HEK293T (cell line): ENCODE measurements at regions not wholly inside any gene's neighbourhood (a gene's known extent, or its start where the extent isn't known, plus 50 kb on each side); places are given as distances from the start of the nearest gene placed in this dataset.

ENCODE experiments used
- BHLHE40 ChIP-seq: fragments of 450-650 bp; IDR thresholded peaks from 2 replicates; pipeline ENCODE4 v1.6.1; 2016; ENCODE audit warnings: mild to moderate bottlenecking, moderate library complexity, borderline replicate concordance
- CTBP1 ChIP-seq: fragments of 450-650 bp; IDR thresholded peaks from 2 replicates; pipeline ENCODE4 v1.6.1; 2016; ENCODE audit warnings: borderline replicate concordance
- ELF4 ChIP-seq: fragments of 450-650 bp; IDR thresholded peaks from 2 replicates; pipeline ENCODE4 v1.6.1; 2017; ENCODE audit warnings: antibody characterized with exemption
- FOXA1 ChIP-seq: fragments of 450-650 bp; IDR thresholded peaks from 2 replicates; pipeline ENCODE4 v1.6.1; 2016; ENCODE audit warnings: mild to moderate bottlenecking
- FOXK2 ChIP-seq: fragments of 450-650 bp; IDR thresholded peaks from 2 replicates; pipeline ENCODE4 v1.6.1; 2016; ENCODE audit warnings: mild to moderate bottlenecking
- FOXM1 ChIP-seq: fragments of 450-650 bp; IDR thresholded peaks from 2 replicates; pipeline ENCODE4 v1.6.1; 2017; ENCODE audit warnings: mild to moderate bottlenecking, borderline replicate concordance
- HDGF ChIP-seq: fragments of 450-650 bp; IDR thresholded peaks from 2 replicates; pipeline ENCODE4 v1.6.1; 2017; ENCODE audit warnings: antibody characterized with exemption, borderline replicate concordance
- LEF1 ChIP-seq: fragments of 450-650 bp; IDR thresholded peaks from 2 replicates; pipeline ENCODE4 v1.6.1; 2017; ENCODE audit warnings: mild to moderate bottlenecking, borderline replicate concordance
- NFRKB ChIP-seq: fragments of 450-650 bp; IDR thresholded peaks from 2 replicates; pipeline ENCODE4 v1.6.1; 2016; ENCODE audit warnings: mild to moderate bottlenecking, moderate library complexity
- PKNOX1 ChIP-seq: fragments of 450-650 bp; IDR thresholded peaks from 2 replicates; pipeline ENCODE4 v1.6.1; 2016
- SP1 ChIP-seq: fragments of 450-650 bp; IDR thresholded peaks from 2 replicates; pipeline ENCODE4 v1.6.1; 2017
- SUZ12 ChIP-seq: fragments of 450-650 bp; IDR thresholded peaks from 2 replicates; pipeline ENCODE4 v1.6.1; 2016; ENCODE audit warnings: mild to moderate bottlenecking
- TARDBP ChIP-seq: fragments of 450-650 bp; IDR thresholded peaks from 2 replicates; pipeline ENCODE4 v1.6.1; 2016
- ZNF384 ChIP-seq: fragments of 450-650 bp; IDR thresholded peaks from 2 replicates; pipeline ENCODE4 v1.6.1; 2016

GRCh38 chr12:127685491-127685890 is 581.5 kb upstream of the TMEM132C start:
- TF ChIP-seq BHLHE40 (no peak), FOXA1 (no peak), FOXM1 (no peak), SP1 (no peak), ZNF384 (no peak), ELF4 (no peak), TARDBP (no peak), NFRKB (no peak), PKNOX1 (no peak), SUZ12 (no peak), FOXK2 (no peak), LEF1 (no peak), CTBP1 (no peak), HDGF (no peak)
